Nephron (organoid): ENCODE measurements at regions not wholly inside any gene's neighbourhood (a gene's known extent, or its start where the extent isn't known, plus 50 kb on each side); places are given as distances from the start of the nearest gene placed in this dataset.
"Not testable (repeated sequence)": the region's sequence is repeated elsewhere in the genome, so short reads cannot be mapped to it uniquely, and the experiment has no call there.

Experiments used
- H3K27ac Mint-ChIP-seq, 3 experiments: 2 replicates each; pipeline ENCODE4 v1.8.0; 2020; ENCODE audit warnings: mixed read lengths in 3 of 3, mild to moderate bottlenecking in 2 of 3, moderate library complexity in 1 of 3
- H3K27me3 Mint-ChIP-seq: 2 replicates; pipeline ENCODE4 v1.8.0; 2021; ENCODE audit warnings: low read depth, mild to moderate bottlenecking, moderate library complexity, mixed read lengths
- H3K36me3 Mint-ChIP-seq: 2 replicates; pipeline ENCODE4 v1.8.0; 2020; ENCODE audit warnings: low read depth, mixed read lengths
- H3K4me1 Mint-ChIP-seq: 2 replicates; pipeline ENCODE4 v1.8.0; 2020; ENCODE audit warnings: mixed read lengths
- H3K4me3 Mint-ChIP-seq, 3 experiments: 2 replicates each; pipeline ENCODE4 v1.8.0; 2020; ENCODE audit warnings: mild to moderate bottlenecking in 3 of 3, mixed read lengths in 3 of 3, moderate library complexity in 2 of 3
- H3K9me3 Mint-ChIP-seq: 2 replicates; pipeline ENCODE4 v1.8.0; 2020; ENCODE audit warnings: mixed read lengths

GRCh38 chr9:138237099-138237498 is 359.5 kb downstream of the CACNA1B start:
- H3K9me3 Mint-ChIP-seq, H3K27ac Mint-ChIP-seq, H3K36me3 Mint-ChIP-seq, H3K27me3 Mint-ChIP-seq, H3K4me1 Mint-ChIP-seq, H3K4me3 Mint-ChIP-seq: not testable (repeated sequence)

DNA sequence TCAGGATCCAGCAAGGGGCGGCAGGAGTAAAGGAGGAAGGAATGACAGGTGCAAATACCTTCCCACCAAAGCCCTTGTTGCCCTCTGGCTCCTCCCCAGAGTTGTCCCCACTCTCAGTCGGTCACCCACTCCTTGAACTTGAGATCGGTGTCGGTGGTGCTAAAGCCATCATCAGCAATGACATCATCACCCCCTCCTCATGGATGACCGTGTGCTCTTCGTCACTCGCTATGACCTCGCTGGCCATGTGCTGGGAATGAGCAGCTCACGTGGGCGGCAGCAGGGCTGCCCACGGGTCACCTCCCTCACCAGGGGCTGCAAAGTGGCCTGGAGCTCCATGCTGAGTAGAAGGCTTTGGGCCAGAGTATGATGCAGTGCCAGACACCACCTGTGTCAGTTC is 405.3 kb downstream of the CACNA1B start:
- not testable (repeated sequence) for H3K36me3 Mint-ChIP-seq, H3K4me3 Mint-ChIP-seq, H3K27me3 Mint-ChIP-seq, H3K9me3 Mint-ChIP-seq, H3K4me1 Mint-ChIP-seq, H3K27ac Mint-ChIP-seq
